RWPE2 (cell line): ENCODE measurements at regions not wholly inside any gene's neighbourhood (a gene's known extent, or its start where the extent isn't known, plus 50 kb on each side); places are given as distances from the start of the nearest gene placed in this dataset.

ENCODE experiments used
- ATAC-seq: fragments of 200-7000 bp; cut with Tn5 transposase; 3 replicates; pipeline ENCODE4 v1.9.1; 2021; ENCODE audit warnings: low read depth
- DNase-seq: peaks from one replicate; pipeline ENCODE4 v3.0.0-alpha.2; 2020; ENCODE audit warnings: low spot score
- H3K27ac ChIP-seq: fragments of 450-650 bp; 2 replicates; pipeline ENCODE4 v1.5.1; 2017; ENCODE audit warnings: mild to moderate bottlenecking; ENCODE audit not compliant: poor library complexity, severe bottlenecking
- H3K27me3 ChIP-seq: fragments of 250-450 bp; sonication (Bioruptor Pico); 2 replicates; pipeline ENCODE4 v1.5.1; 2021; ENCODE audit warnings: mild to moderate bottlenecking, moderate library complexity; ENCODE audit not compliant: insufficient read depth, poor library complexity, severe bottlenecking
- H3K36me3 ChIP-seq: fragments of 250-450 bp; sonication (Bioruptor Pico); 2 replicates; pipeline ENCODE4 v1.5.1; 2020; ENCODE audit warnings: low read depth, mild to moderate bottlenecking, moderate library complexity
- H3K4me1 ChIP-seq: fragments of 250-450 bp; sonication (Bioruptor Pico); 2 replicates; pipeline ENCODE4 v1.5.1; 2021; ENCODE audit warnings: mild to moderate bottlenecking, moderate library complexity; ENCODE audit not compliant: insufficient read depth, poor library complexity, severe bottlenecking
- H3K4me3 ChIP-seq: fragments of 250-450 bp; sonication (Bioruptor Pico); 2 replicates; pipeline ENCODE4 v1.5.1; 2021; ENCODE audit warnings: mild to moderate bottlenecking, moderate library complexity; ENCODE audit not compliant: severe bottlenecking
- H3K9me3 ChIP-seq: fragments of 250-450 bp; sonication (Bioruptor Pico); 2 replicates; pipeline ENCODE4 v1.5.1; 2021; ENCODE audit warnings: mild to moderate bottlenecking, moderate library complexity; ENCODE audit not compliant: severe bottlenecking
- TF ChIP-seq, protein P1 (sequence below): fragments of 450-650 bp; IDR thresholded peaks from one replicate; pipeline ENCODE4 v1.5.1; 2017; ENCODE audit warnings: mild to moderate bottlenecking, moderate library complexity; ENCODE audit not compliant: poor library complexity, severe bottlenecking

DNA sequence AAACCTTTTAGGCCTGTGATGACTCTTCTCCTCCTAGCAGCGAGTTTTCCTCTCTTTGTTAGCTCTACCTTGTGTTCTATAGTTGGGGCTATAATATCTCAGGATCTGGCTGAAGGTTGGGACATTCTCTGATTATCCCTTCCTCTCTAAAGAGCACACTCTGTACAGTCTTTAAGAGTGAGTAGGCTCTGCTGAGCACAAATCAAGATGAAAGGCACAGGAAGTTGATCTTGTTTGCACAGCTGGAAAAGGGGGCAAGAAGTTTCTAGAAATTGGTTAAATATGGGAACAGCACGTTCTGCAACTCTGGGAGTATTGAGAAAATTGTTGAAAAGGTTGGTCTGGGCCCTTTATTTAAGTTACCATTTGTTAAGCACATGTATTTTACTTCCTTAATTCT lies 240.9 kb downstream of the CDH11 start:
- TF ChIP-seq, protein P1, sequence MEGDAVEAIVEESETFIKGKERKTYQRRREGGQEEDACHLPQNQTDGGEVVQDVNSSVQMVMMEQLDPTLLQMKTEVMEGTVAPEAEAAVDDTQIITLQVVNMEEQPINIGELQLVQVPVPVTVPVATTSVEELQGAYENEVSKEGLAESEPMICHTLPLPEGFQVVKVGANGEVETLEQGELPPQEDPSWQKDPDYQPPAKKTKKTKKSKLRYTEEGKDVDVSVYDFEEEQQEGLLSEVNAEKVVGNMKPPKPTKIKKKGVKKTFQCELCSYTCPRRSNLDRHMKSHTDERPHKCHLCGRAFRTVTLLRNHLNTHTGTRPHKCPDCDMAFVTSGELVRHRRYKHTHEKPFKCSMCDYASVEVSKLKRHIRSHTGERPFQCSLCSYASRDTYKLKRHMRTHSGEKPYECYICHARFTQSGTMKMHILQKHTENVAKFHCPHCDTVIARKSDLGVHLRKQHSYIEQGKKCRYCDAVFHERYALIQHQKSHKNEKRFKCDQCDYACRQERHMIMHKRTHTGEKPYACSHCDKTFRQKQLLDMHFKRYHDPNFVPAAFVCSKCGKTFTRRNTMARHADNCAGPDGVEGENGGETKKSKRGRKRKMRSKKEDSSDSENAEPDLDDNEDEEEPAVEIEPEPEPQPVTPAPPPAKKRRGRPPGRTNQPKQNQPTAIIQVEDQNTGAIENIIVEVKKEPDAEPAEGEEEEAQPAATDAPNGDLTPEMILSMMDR = no peak
- ATAC-seq = peak; percentile 25; the same call in 1 of the 3 replicates
- DNase-seq = no peak
- Histone ChIP-seq H3K9me3 (no peaks in the 10 kb centered on the region), H3K4me3 (no peak overlapping the region), H3K36me3 (no peaks in the 10 kb centered on the region), H3K4me1 (no peaks in the 10 kb centered on the region), H3K27ac (no peak overlapping the region), H3K27me3 (peaks cover 7% of the 10 kb centered on the region)

DNA sequence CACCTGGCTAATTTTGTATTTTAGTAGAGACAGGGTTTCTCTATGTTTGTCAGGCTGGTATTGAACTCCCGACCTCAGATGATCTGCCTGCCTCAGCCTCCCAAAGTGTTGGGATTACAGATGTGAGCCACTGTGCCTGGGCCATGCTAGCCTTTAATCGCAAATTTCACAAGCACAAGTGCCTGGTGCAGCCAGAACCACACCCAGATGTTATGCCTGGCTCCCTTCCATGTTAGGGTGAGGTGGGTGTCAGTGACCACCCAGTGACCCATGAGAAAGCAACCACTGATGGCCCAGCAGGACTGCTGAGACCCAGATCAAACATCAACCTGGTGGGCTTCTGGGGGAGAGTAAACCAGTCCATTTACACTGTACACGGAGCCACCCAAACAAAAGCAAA lies 241.9 kb downstream of the CDH11 start:
- no peak for ATAC-seq

DNA sequence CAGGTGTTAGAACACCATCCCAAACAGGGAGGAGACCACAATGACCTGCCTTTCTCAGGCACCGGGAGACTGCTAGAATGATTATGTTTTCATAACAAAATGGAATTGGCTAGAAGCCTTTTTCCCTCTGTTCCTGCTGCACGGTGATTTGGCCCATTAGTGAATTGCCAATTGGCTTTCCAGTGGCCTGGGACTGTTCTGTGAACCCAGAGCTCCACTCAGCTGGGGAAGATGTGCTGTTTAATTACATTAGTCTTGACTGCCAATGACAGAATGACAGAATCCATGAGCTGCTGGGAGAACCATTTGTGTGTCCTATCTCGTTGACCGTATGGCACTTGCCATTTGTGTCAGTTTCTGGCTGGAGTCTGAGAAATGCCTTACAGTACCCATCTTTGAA lies 242.9 kb downstream of the CDH11 start:
- Histone ChIP-seq H3K27ac (no peak overlapping the region), H3K36me3 (no peaks in the 10 kb centered on the region), H3K9me3 (no peaks in the 10 kb centered on the region), H3K4me3 (no peak overlapping the region), H3K27me3 (peaks cover 4% of the 10 kb centered on the region), H3K4me1 (no peaks in the 10 kb centered on the region)
- TF ChIP-seq, protein P1 = no peak
- ATAC-seq (no peak), DNase-seq (no peak)

More for the DNA sequence above, 241.9 kb downstream of the CDH11 start:
- no peak for DNase-seq
- H3K4me3 ChIP-seq = no peak overlapping the region
- TF ChIP-seq, protein P1 = no peak
- no peaks in the 10 kb centered on the region for H3K9me3 ChIP-seq
- peaks cover 4% of the 10 kb centered on the region for H3K27me3 ChIP-seq
- no peak overlapping the region for H3K27ac ChIP-seq
- no peaks in the 10 kb centered on the region for H3K4me1 ChIP-seq
- H3K36me3 ChIP-seq = no peaks in the 10 kb centered on the region

DNA sequence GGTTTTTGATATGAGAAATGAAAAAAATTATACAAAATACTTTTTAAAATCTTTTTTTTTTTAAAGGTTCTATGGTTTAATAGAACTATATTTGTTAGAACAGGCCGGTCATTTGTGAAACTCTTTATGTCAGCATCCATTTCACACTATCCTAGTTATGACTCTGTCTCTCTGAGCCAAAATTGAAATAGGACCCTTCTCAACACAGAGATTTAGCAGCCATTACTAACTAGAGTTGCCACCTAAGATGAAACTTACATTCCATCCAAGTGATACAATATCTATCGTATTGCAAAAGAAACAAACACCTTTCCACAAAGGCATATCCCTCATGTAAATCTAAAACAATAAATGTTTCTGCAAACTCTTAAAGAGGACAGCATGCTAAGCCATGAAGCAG lies 249.8 kb downstream of the CDH11 start:
- TF ChIP-seq, protein P1 = no peak
- ATAC-seq (no peak), DNase-seq (no peak)
- Histone ChIP-seq H3K4me1 (no peaks in the 10 kb centered on the region), H3K9me3 (no peaks in the 10 kb centered on the region), H3K27ac (no peak overlapping the region), H3K36me3 (no peaks in the 10 kb centered on the region), H3K27me3 (no peaks in the 10 kb centered on the region), H3K4me3 (no peak overlapping the region)

DNA sequence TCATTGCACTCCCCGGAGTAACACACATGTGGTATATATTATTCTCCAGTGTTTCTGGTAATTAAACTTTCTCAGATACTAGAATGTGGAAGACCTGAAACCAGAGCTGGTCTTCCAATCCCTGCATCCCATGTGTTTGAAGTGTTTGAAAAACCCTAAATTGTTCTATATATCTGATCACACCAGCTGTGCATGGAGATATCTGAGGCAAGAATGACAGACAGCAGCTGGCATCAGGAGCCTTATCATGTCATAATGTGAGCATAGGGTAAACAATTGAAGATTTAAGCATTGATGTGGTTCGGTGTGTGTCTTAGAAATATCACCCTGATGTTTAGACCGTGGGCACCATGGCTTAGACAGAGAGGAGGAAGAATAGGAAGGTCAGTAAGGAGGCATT lies 251.0 kb downstream of the CDH11 start:
- ATAC-seq (no peak), DNase-seq (no peak)
- Histone ChIP-seq H3K4me3 (no peak overlapping the region), H3K27ac (no peak overlapping the region), H3K27me3 (no peaks in the 10 kb centered on the region), H3K4me1 (no peaks in the 10 kb centered on the region), H3K36me3 (no peaks in the 10 kb centered on the region), H3K9me3 (no peaks in the 10 kb centered on the region)
- TF ChIP-seq, protein P1 = no peak
